ENCODE measurements at regions not wholly inside any gene's neighbourhood (a gene's known extent, or its start where the extent isn't known, plus 50 kb on each side); places are given as distances from the start of the nearest gene placed in this dataset.

- DNase-seq (ENCODE audit: low read depth in 1 of 2, low spot score in 1 of 2) = no peak
These were observed 68.0 kb upstream of the RIOK3 start for GRCh38 chr18:23384778-23385736.

DNA sequence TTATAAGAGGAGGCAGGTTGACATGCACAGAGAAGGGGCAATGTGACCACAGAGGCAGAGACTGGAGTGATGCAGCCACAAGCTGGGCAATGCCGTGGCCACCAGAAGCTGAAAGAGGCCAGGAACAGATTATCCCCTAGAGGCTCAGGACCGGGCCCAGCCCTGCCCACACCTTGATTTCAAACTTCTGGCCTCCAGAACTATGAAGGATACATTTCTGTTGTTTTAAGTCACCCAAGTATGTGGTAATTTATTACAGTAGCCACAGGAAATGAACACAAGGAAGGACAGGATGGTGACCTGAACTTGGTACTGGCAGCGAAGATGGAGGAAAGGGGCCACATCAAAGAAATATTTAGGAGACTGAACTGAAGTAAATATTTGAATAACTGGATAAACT lies 66.8 kb upstream of the RIOK3 start:
- no peak for DNase-seq (ENCODE audit: low read depth in 1 of 2, low spot score in 1 of 2)

DNA sequence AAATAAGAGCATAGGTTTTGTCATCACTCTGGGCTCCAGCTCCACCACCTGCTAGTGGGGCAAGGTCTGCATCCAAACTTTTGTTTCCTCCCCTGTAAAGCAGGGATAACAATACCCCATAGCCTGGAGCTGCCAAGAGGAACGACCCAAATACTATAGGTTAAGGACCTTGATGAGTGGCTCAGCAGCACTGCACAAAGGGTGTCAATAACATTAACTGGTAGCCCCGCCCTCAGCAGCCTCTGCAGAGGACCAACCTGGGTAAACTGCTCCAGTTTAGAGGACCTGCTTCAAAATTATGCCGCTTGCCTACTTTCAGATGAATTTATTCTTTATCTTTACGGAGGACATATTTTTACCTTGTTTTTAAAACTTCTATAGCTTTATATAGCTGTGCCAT lies 65.8 kb upstream of the RIOK3 start:
- no peak for DNase-seq (ENCODE audit: low read depth in 1 of 2, low spot score in 1 of 2)

GRCh38 chr18:23388357-23388756 lies 64.7 kb upstream of the RIOK3 start:
- DNase-seq (ENCODE audit: low read depth in 1 of 2, low spot score in 1 of 2) = no peak

- DNase-seq (ENCODE audit: low read depth in 1 of 2, low spot score in 1 of 2) = no peak
These were observed 61.9 kb upstream of the RIOK3 start for GRCh38 chr18:23391156-23391555.

DNA sequence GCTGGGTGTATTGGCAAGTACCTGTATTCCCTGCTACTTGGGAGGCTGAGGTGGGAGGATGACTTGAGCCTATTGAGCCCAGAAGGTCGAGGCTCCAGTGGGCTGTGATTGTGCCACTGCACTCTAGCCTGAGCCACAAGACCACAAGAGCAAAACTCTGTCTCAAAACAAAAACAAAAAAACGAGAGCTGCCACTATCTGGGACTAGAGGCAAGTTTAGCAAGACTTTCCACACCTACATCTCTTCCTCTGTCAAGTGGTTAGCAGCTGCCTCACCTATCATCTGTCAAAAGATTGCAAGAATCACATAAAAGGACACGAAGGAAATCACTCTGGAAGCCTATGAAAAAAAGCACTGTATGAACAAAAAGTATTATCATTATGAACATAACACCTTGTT lies 55.2 kb upstream of the RIOK3 start:
- no peak for DNase-seq (ENCODE audit: low read depth in 1 of 2, low spot score in 1 of 2)

DNA sequence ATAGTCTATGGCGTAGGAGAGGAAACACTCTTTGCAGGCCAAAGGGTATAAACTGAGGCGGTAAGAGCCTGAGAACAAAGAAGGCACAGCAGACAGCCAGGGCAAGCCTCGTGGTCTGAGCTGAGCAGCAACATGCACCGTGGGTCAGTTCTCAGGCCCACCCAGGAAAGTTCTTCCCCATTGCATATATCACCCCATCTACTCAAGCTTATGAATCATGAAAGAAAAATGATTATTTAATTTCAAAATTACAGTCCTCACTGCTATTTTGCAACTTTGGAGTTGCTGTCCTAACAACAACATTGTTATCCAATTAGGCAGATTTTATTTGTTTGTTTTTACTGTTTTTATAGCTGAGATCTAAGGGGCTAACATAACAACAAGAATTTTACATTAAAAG lies 54.7 kb upstream of the RIOK3 start:
- DNase-seq (ENCODE audit: low read depth in 1 of 2, low spot score in 1 of 2) = no peak

DNA sequence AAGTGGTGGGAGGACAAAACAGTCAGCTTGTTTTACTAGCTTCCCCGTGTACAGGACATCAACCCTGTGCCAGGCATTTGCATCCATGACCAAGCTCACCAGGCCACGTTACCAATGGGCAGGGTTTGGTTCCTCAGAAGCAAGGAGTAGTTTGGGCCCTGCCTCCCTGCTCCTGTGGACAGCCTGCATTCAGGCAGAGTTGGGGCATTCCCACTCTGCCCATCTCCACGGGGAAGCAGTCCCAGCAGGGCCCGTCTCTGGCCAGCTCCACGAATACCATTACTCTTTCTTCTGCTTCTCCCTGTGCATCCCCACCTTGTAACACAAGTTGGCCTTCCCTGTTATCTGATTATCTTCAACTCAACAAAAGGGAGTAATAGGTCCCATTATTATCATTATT lies 54.0 kb upstream of the RIOK3 start:
- DNase-seq (ENCODE audit: low read depth in 1 of 2, low spot score in 1 of 2) = no peak

DNA sequence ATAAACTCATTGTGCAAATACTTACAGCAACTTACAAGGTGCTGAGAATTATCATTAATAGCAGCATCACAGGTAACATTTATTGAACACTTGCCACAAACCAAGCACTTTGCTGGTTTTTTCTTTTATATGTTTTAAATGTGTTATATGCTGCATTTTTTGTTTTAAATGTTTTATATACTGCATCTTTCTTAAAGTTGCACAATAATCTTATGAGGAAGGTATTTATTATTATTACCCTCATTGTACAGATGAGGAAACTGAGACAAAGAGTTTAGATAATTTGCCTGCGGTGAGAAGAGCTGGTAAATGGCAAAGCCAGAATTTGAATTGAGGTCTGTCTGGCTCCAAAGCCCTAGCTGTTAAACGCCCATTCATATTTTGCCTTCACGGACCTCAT lies 52.2 kb upstream of the RIOK3 start:
- DNase-seq (ENCODE audit: low read depth in 1 of 2, low spot score in 1 of 2) = no peak

- no peak for DNase-seq (ENCODE audit: low read depth in 1 of 2, low spot score in 1 of 2)
These were observed 51.4 kb upstream of the RIOK3 start for GRCh38 chr18:23401400-23402347.

Measured in activated CD4-positive, alpha-beta T cell treated with anti-CD3 and anti-CD28 coated beads, Interleukin-2, amount 50 U/mL, for 24 hours (primary cell).